ENCODE measurements at regions not wholly inside any gene's neighbourhood (a gene's known extent, or its start where the extent isn't known, plus 50 kb on each side); places are given as distances from the start of the nearest gene placed in this dataset.

DNA sequence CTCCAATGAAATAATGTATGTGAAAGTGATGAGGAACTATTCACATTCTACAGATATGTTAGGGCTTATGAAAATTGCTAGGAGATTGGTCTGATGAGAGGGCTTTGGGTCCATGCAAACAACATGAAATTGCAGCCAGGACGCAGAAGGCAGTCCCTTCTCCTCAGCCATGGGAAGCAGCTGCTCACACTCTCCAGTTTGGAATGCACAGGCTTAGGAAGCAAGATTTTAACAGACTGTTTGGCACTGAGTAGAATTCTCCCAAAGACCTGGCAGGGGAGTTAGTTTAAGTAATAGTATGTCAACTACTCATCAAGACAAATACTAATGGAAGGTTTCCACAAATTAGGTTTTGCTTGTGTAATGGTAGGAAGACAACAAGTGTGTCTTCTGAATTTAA is 500.7 kb upstream of the ARRDC4 start:
- TF ChIP-seq CTCF (IDR thresholded peaks at IDR 0.05) (no peak), POLR2A (IDR thresholded peaks at IDR 0.05) (no peak)
